B cell (primary cell): ENCODE measurements at regions not wholly inside any gene's neighbourhood (a gene's known extent, or its start where the extent isn't known, plus 50 kb on each side); places are given as distances from the start of the nearest gene placed in this dataset.

Experiments
- ATAC-seq: fragments of 200-7000 bp; cut with Tn5 transposase; one replicate; pipeline ENCODE4 v1.10.0; 2021; ENCODE audit warnings: low read depth, mild to moderate bottlenecking, moderate number of reproducible peaks, moderate library complexity
- CTCF ChIA-PET: fragments of 350-600 bp; sonication (Branson Sonifier 250); formaldehyde crosslinking; loops from one replicate; lab custom pipeline; 2021; ENCODE audit warnings: antibody characterized with exemption, inconsistent platforms; lab: Charles Lee
- POLR2A ChIA-PET: fragments of 350-600 bp; sonication (Branson Sonifier 250); formaldehyde crosslinking; loops from one replicate; lab custom pipeline; 2021; ENCODE audit warnings: antibody characterized with exemption; lab: Charles Lee
- DNase-seq: peaks from one replicate; pipeline ENCODE4 v3.0.0; 2013
- H2AFZ ChIP-seq: 2 replicates; pipeline ENCODE4 v1.6.1; 2012; ENCODE audit warnings: mild to moderate bottlenecking, low read depth, low read length; ENCODE audit not compliant: insufficient read depth, poor library complexity, severe bottlenecking
- H3K27ac ChIP-seq, 2 donors: 1 replicate in 1 of 2; 2 replicates in 1 of 2; pipeline ENCODE4 v1.5.1; 2012 to 2013; ENCODE audit warnings: low read length in 2 of 2, mild to moderate bottlenecking in 2 of 2, moderate library complexity in 1 of 2
- H3K27me3 ChIP-seq, 4 experiments: fragments of 200-600 bp in 1 of 4; sonication (generic) in 1 of 4; replicated peaks in 1 of 4; 1 replicate in 2 of 4; 2 replicates in 2 of 4; pipeline versions ENCODE4 v1.6.1 to v1.7.0; 2013 to 2016; ENCODE audit warnings: low read length in 3 of 4, mild to moderate bottlenecking in 2 of 4, mixed read lengths in 1 of 4, moderate library complexity in 1 of 4; ENCODE audit not compliant: insufficient read depth in 4 of 4, control insufficient read depth in 3 of 4; ENCODE audit errors: control extremely low read depth in 1 of 4
- H3K36me3 ChIP-seq, 2 experiments: replicated peaks in 1 of 2; 1 replicate in 1 of 2; 2 replicates in 1 of 2; pipeline versions ENCODE4 v1.6.1 to v1.7.1; 2013; ENCODE audit warnings: low read length in 1 of 2; ENCODE audit not compliant: insufficient read depth in 2 of 2, control insufficient read depth in 1 of 2; ENCODE audit errors: control extremely low read depth in 1 of 2, extremely low read depth in 1 of 2
- H3K4me1 ChIP-seq, 2 donors: fragments of 200-600 bp in 1 of 2; sonication (generic) in 1 of 2; 1 replicate in 1 of 2; 2 replicates in 1 of 2; pipeline versions ENCODE4 v1.5.1 to v1.6.1; 2013 to 2017; ENCODE audit warnings: low read length in 2 of 2; ENCODE audit not compliant: control insufficient read depth in 2 of 2, insufficient read depth in 2 of 2
- H3K4me2 ChIP-seq: replicated peaks from 2 replicates; pipeline ENCODE3; 2012; ENCODE audit warnings: mild to moderate bottlenecking, low read depth, low read length; ENCODE audit not compliant: poor library complexity, severe bottlenecking
- H3K4me3 ChIP-seq, 5 experiments: fragments of 200-600 bp in 1 of 5; sonication (generic) in 1 of 5; 1 replicate in 3 of 5; 2 replicates in 2 of 5; pipeline versions ENCODE4 v1.5.1 to v1.7.0; 2011 to 2016; ENCODE audit warnings: low read length in 4 of 5, mild to moderate bottlenecking in 4 of 5, low read depth in 2 of 5, control low read depth in 1 of 5, moderate library complexity in 1 of 5; ENCODE audit not compliant: insufficient read depth in 1 of 5; ENCODE audit errors: control extremely low read depth in 1 of 5, extremely low read depth in 1 of 5
- H3K79me2 ChIP-seq: fragments of 200-600 bp; sonication (generic); one replicate; pipeline ENCODE4 v1.6.0; 2016; ENCODE audit warnings: low read length; ENCODE audit not compliant: control insufficient read depth, insufficient read depth
- H3K9ac ChIP-seq: fragments of 200-600 bp; sonication (generic); 2 replicates; pipeline ENCODE4 v1.6.1; 2017; ENCODE audit warnings: mild to moderate bottlenecking, low read length, moderate library complexity
- H3K9me3 ChIP-seq, 3 donors: one replicate each; pipeline versions ENCODE4 v1.6.1 to v1.7.1; 2013; ENCODE audit warnings: low read length in 2 of 3; ENCODE audit not compliant: control insufficient read depth in 2 of 3, insufficient read depth in 1 of 3; ENCODE audit errors: control extremely low read depth in 1 of 3
- H4K20me1 ChIP-seq: 2 replicates; pipeline ENCODE4 v1.6.0; 2012; ENCODE audit warnings: mild to moderate bottlenecking, low read length; ENCODE audit not compliant: insufficient read depth, control insufficient read depth, poor library complexity, severe bottlenecking
- H3K27ac Mint-ChIP-seq: one replicate; pipeline ENCODE4 v1.8.0; 2021; ENCODE audit warnings: mixed read lengths
- H3K27me3 Mint-ChIP-seq: one replicate; pipeline ENCODE4 v1.8.0; 2021; ENCODE audit warnings: mixed read lengths
- H3K4me1 Mint-ChIP-seq: one replicate; pipeline ENCODE4 v1.8.0; 2021; ENCODE audit warnings: mixed read lengths
- H3K4me3 Mint-ChIP-seq: one replicate; pipeline ENCODE4 v1.8.0; 2021; ENCODE audit warnings: mixed read lengths
- H3K9me3 Mint-ChIP-seq: one replicate; pipeline ENCODE4 v1.8.0; 2022; ENCODE audit warnings: mixed read lengths; ENCODE audit not compliant: insufficient read depth
- CTCF ChIP-seq: fragments of 200-600 bp; IDR thresholded peaks from one replicate; pipeline ENCODE4 v1.8.0; 2022; ENCODE audit warnings: antibody characterized with exemption, mild to moderate bottlenecking
- EZH2 ChIP-seq: IDR thresholded peaks from 2 replicates; pipeline ENCODE4 v1.6.1; 2012; ENCODE audit warnings: borderline replicate concordance, low read depth, mild to moderate bottlenecking, moderate library complexity, low read length; ENCODE audit not compliant: insufficient read depth, poor library complexity, severe bottlenecking
- WGBS: methylation state at CpG from one replicate; pipeline ENCODE4 v1.1.5; 2013; ENCODE audit warnings: missing lambda C conversion rate; ENCODE audit not compliant: insufficient coverage; 5-methylcytosine and 5-hydroxymethylcytosine counted together
- intact Hi-C: fragments of 100-400 bp; cut with micrococcal nuclease; formaldehyde crosslinking; loops from one replicate; pipeline ENCODE4 v1.10.0; 2022

GRCh38 chr21:20261364-20261763, 736.8 kb upstream of the NCAM2 start:
- ChIA-PET CTCF (no interaction called here), POLR2A (no interaction called here)
- Mint-ChIP-seq H3K27ac (no peak overlapping the region), H3K4me3 (no peak overlapping the region), H3K9me3 (no peaks in the 10 kb centered on the region), H3K27me3 (no peaks in the 10 kb centered on the region), H3K4me1 (no peaks in the 10 kb centered on the region)
- H3K4me1 ChIP-seq, result no peaks in the 10 kb centered on the region
- no peaks in the 10 kb centered on the region for H3K27me3 ChIP-seq
- no peak overlapping the region for H3K9ac ChIP-seq
- TF ChIP-seq CTCF, result no peak
- no peak for TF ChIP-seq EZH2
- H3K4me2 ChIP-seq, result no peak overlapping the region
- H3K36me3 ChIP-seq, result no peaks in the 10 kb centered on the region
- WGBS, result no CpG with 5 or more reads among the region's 5 CpGs
- DNase-seq (no peak), ATAC-seq (no peak)
- H3K9me3 ChIP-seq, result peaks cover 0 to 4% (median 0%) of the 10 kb centered on the region in 3 donors
- intact Hi-C loops, result no loop called here
- H3K27ac ChIP-seq, result no peak overlapping the region
- H2AFZ ChIP-seq, result no peak overlapping the region
- H3K79me2 ChIP-seq, result no peaks in the 10 kb centered on the region
- no peak overlapping the region for H3K4me3 ChIP-seq
- no peaks in the 10 kb centered on the region for H4K20me1 ChIP-seq

GRCh38 chr21:20265707-20266440, 732.3 kb upstream of the NCAM2 start:
- WGBS, result no CpG with 5 or more reads among the region's 5 CpGs
- H2AFZ ChIP-seq, result no peak overlapping the region

More at GRCh38 chr21:20265707-20266440, 732.3 kb upstream of the NCAM2 start:
- no peak overlapping the region for H3K27ac Mint-ChIP-seq
- ATAC-seq (no peak), DNase-seq (no peak)
- TF ChIP-seq EZH2 (no peak), CTCF (no peak)
- H3K4me2 ChIP-seq, result no peak overlapping the region
- no peak overlapping the region for H3K4me3 Mint-ChIP-seq
- peaks cover 0 to 4% (median 0%) of the 10 kb centered on the region in 3 donors for H3K9me3 ChIP-seq
- no peaks in the 10 kb centered on the region for H3K4me1 ChIP-seq
- no peaks in the 10 kb centered on the region for H4K20me1 ChIP-seq
- no peaks in the 10 kb centered on the region for H3K27me3 Mint-ChIP-seq
- CTCF ChIA-PET, result no interaction called here
- H3K36me3 ChIP-seq, result no peaks in the 10 kb centered on the region
- no peak overlapping the region for H3K27ac ChIP-seq
- intact Hi-C loops, result no loop called here
- H3K4me3 ChIP-seq, result no peak overlapping the region
- H3K4me1 Mint-ChIP-seq, result no peaks in the 10 kb centered on the region
- H3K27me3 ChIP-seq, result no peaks in the 10 kb centered on the region
- H3K9me3 Mint-ChIP-seq, result no peaks in the 10 kb centered on the region
- no peaks in the 10 kb centered on the region for H3K79me2 ChIP-seq
- POLR2A ChIA-PET, result no interaction called here
- no peak overlapping the region for H3K9ac ChIP-seq
